ENCODE measurements at regions not wholly inside any gene's neighbourhood (a gene's known extent, or its start where the extent isn't known, plus 50 kb on each side); places are given as distances from the start of the nearest gene placed in this dataset.

- FAIRE-seq (no peak), ATAC-seq (no peak), DNase-seq (ENCODE audit: low read depth in 1 of 2, low spot score in 1 of 2) (no peak)
- Histone ChIP-seq H3K27ac (no peak overlapping the region), H3K4me1 (no peaks in the 10 kb centered on the region), H3K4me3 (no peak overlapping the region), H3K9me3 (no peaks in the 10 kb centered on the region; the same call in 2 of the 3 replicates), H3K4me2 (no peak overlapping the region)
- TF ChIP-seq EHMT2 (IDR thresholded peaks at IDR 0.05; ENCODE audit: low read depth) (no peak), NR3C1 (IDR thresholded peaks at IDR 0.05) (no peak), POLR2A (IDR thresholded peaks at IDR 0.05; ENCODE audit: low read length) (no peak), TFCP2L1 (CRISPR knock-in tag; IDR thresholded peaks at IDR 0.05) (no peak), PBX3 (IDR thresholded peaks at IDR 0.05) (no peak)
- CTCF ChIA-PET: no interaction called here
- WGBS (ENCODE audit: missing lambda C conversion rate): 3% methylated on average over 2 of the region's 2 CpGs
- POLR2A ChIA-PET: no interaction called here
Observed at GRCh38 chr3:102916532-102916931, 481.7 kb downstream of the ZPLD1 start.

- Histone ChIP-seq H3K27ac (no peak overlapping the region), H3K4me2 (no peak overlapping the region), H3K9me3 (peaks cover 9% of the 10 kb centered on the region; the same call in 2 of the 3 replicates), H3K4me1 (no peaks in the 10 kb centered on the region), H3K4me3 (no peak overlapping the region)
- TF ChIP-seq RCOR1 (IDR thresholded peaks at IDR 0.05; ENCODE audit: low read depth, low read length): no peak
- no peak for TF ChIP-seq EHMT2 (IDR thresholded peaks at IDR 0.05; ENCODE audit: low read depth)
- no peak for TF ChIP-seq RAD21 (conservative IDR thresholded peaks at IDR 0.05 in 1 of 2, IDR thresholded peaks at IDR 0.05 in 1 of 2)
- TF ChIP-seq NPAS2 (CRISPR knock-in tag; IDR thresholded peaks at IDR 0.05; ENCODE audit: borderline replicate concordance): no peak
- no peak for TF ChIP-seq CBX8 (IDR thresholded peaks at IDR 0.05)
- no peak for TF ChIP-seq HDAC2 (IDR thresholded peaks at IDR 0.05)
- TF ChIP-seq E2F6 (IDR thresholded peaks at IDR 0.05; ENCODE audit: borderline replicate concordance, low read depth): no peak
- ChIA-PET POLR2A (interaction anchor here (0.7 kb wide), 1 partner anchor 10 kb away, joined by 3 read pairs; no protein-coding TSS in a partner anchor), CTCF (no interaction called here)
- WGBS (ENCODE audit: missing lambda C conversion rate): 31% methylated on average over 3 of the region's 3 CpGs
- FAIRE-seq: no peak
- ATAC-seq: no peak
- no peak for DNase-seq (ENCODE audit: low read depth in 1 of 2, low spot score in 1 of 2)
Observed at GRCh38 chr3:102926618-102927017, 491.8 kb downstream of the ZPLD1 start.

- ATAC-seq: no peak
- Histone ChIP-seq H3K9me3 (no peaks in the 10 kb centered on the region), H3K27ac (no peak overlapping the region), H3K4me3 (no peak overlapping the region), H3K4me2 (no peak overlapping the region), H3K4me1 (no peaks in the 10 kb centered on the region)
- FAIRE-seq: no peak
- ChIA-PET CTCF (no interaction called here), POLR2A (no interaction called here)
- no peak for TF ChIP-seq JUNB (IDR thresholded peaks at IDR 0.05)
- no peak for TF ChIP-seq BCL3 (IDR thresholded peaks at IDR 0.05)
- no peak for TF ChIP-seq RAD21 (conservative IDR thresholded peaks at IDR 0.05 in 1 of 2, IDR thresholded peaks at IDR 0.05 in 1 of 2)
- TF ChIP-seq JUN (IDR thresholded peaks at IDR 0.05): no peak
- no peak for TF ChIP-seq RNF2 (IDR thresholded peaks at IDR 0.05; ENCODE audit: borderline replicate concordance, low read depth)
- TF ChIP-seq CTCF (IDR thresholded peaks at IDR 0.05): no peak
- no peak for TF ChIP-seq ZNF302 (CRISPR knock-in tag; IDR thresholded peaks at IDR 0.05)
- TF ChIP-seq HOXA7 (CRISPR knock-in tag; IDR thresholded peaks at IDR 0.05): no peak
- no peak for TF ChIP-seq HEYL (CRISPR knock-in tag; IDR thresholded peaks at IDR 0.05)
- no peak for TF ChIP-seq CHD2 (IDR thresholded peaks at IDR 0.05; ENCODE audit: low read length, partially characterized antibody)
- TF ChIP-seq ESRRA (IDR thresholded peaks at IDR 0.05; ENCODE audit: borderline replicate concordance, low read length): no peak
- TF ChIP-seq MYC (IDR thresholded peaks at IDR 0.05; ENCODE audit: borderline replicate concordance, low read length): no peak
- TF ChIP-seq BHLHE40 (IDR thresholded peaks at IDR 0.05; ENCODE audit: low read depth, low read length): no peak
- TF ChIP-seq CBX8 (IDR thresholded peaks at IDR 0.05): no peak
- TF ChIP-seq ZSCAN20 (CRISPR knock-in tag; IDR thresholded peaks at IDR 0.05): no peak
- TF ChIP-seq RFX5 (IDR thresholded peaks at IDR 0.05): no peak
- no peak for TF ChIP-seq FOXS1 (CRISPR knock-in tag; IDR thresholded peaks at IDR 0.05)
- TF ChIP-seq MAX (IDR thresholded peaks at IDR 0.05): no peak
- DNase-seq (ENCODE audit: low read depth in 1 of 2, low spot score in 1 of 2): no peak
- WGBS (ENCODE audit: missing lambda C conversion rate): 4% methylated on average over 2 of the region's 2 CpGs
Observed at GRCh38 chr3:102933377-102933776, 498.6 kb downstream of the ZPLD1 start.

Measured in A549 (cell line).